HT-29 (cell line): ENCODE measurements at regions not wholly inside any gene's neighbourhood (a gene's known extent, or its start where the extent isn't known, plus 50 kb on each side); places are given as distances from the start of the nearest gene placed in this dataset.

ENCODE experiments used
- DNase-seq: peaks from one replicate; pipeline ENCODE4 v3.0.0-alpha.2; 2015; ENCODE audit warnings: low spot score

DNA sequence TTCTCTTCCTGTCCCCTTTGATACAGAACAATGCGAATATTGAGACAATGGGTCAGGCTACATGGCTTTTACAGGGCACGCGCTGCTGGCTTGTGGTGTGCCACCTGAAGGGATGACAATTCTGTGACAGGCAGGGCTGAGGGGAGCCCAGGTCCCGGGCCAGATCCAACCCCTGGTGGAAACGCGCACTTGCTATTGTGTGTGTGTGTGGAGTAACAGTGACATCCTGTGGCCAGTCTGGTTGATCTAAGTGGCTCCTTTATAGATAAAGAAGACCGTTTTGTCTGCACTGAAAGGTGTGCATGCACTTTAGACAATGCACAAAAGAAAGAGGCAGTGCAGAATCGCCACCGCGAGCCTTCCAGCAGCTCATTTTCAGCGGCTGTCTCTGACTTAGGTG lies 273.6 kb downstream of the HRH4 start:
- DNase-seq, result peak; percentile 12

DNA sequence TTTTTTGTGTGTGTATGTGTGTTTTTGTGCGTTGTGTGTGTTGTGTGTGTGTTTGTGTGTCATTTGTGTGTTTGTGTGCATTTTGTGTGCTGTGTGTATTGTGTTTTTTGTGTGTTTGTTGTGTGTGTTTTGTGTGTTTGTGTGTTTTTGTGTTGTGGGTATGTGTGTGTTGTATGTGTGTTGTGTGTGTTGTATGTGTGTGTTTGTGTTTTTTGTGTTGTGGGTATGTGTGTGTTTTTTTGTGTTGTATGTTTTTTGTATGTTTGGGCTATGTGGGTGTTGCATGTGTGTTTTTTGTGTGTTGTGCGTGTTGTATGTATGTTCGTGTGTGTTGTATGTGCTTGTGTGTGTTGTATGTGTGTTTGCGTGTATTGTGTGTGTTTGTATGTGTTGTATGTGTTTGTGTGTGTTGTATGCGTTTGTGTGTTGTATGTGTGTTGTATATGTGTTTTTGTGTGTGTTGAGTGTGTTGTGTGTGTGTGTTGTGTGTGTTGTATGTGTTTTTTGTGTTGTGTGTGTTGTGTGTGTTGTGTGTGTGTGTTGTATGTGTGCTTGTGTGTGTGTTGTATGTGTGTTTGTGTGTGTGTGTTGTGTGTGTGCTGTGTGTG lies 275.3 kb downstream of the HRH4 start:
- DNase-seq, result no peak

DNA sequence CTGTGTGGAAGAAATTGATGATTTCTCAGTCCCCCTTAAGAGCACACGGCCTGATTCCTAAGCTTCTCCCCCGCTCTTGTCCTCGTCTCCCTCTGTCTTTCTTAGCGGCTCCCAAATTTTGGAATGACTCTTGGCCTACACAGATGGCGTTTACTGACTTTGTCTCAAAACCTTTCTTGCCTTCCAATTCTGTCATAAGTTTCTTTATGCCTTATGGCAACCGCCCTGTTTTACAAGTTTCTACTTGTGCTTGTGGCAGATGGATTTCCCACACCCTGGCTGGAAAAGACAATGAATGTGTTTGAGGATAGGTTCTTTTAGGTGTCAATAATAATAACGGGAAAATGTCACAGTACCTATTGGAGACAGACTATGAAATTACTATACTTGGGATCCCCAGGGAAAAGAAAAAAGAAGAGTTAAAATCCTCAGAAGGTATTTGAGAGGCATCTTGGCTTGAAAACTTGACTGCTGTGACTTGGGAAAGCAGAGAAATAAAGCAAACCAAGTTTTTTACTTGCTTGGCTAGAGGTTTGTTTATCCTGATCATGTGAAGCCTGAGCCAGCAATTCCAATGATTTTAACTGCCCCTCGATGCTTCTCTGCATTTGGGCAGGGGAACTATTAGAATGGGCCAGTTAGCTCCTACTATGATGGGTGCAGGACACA lies 276.4 kb downstream of the HRH4 start:
- DNase-seq, result no peak

DNA sequence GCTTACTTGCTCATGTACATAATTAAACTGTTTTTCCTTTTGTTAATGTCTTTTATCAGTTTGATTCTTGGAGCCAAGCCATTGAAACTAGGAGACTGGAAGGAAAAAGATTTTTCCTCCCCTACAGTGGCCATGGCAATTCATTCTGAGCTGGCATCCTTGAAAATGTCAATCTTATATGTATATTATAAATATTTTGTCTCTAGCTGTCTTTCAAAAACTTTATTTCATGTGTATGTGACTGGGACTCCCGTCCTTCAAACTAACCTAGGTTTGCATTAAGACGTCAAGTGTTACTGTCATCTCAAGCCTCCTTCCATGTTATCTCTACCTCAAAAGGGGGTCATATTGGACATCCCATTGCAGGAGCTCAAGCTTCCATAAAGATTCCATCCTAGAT lies 280.4 kb downstream of the HRH4 start:
- no peak for DNase-seq

DNA sequence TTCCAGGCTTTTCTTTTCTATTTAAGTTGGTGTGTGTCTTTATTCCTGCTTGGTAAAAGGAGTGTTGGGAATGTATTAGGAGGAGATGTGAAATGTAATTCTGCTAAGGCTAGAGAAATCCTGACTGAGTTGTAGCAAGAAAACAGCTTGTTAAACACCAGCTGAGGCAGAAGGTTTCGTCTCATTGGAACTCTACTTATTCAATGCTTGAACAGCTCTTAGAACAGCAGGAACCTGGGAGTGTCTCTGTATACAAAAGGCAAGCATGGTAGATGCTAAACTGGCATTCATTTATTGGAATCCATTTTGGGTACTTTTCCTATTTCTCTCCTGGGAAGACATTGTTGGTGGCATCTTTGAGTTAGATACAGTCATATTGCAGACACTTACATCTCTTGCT lies 280.9 kb downstream of the HRH4 start:
- DNase-seq, result no peak

DNA sequence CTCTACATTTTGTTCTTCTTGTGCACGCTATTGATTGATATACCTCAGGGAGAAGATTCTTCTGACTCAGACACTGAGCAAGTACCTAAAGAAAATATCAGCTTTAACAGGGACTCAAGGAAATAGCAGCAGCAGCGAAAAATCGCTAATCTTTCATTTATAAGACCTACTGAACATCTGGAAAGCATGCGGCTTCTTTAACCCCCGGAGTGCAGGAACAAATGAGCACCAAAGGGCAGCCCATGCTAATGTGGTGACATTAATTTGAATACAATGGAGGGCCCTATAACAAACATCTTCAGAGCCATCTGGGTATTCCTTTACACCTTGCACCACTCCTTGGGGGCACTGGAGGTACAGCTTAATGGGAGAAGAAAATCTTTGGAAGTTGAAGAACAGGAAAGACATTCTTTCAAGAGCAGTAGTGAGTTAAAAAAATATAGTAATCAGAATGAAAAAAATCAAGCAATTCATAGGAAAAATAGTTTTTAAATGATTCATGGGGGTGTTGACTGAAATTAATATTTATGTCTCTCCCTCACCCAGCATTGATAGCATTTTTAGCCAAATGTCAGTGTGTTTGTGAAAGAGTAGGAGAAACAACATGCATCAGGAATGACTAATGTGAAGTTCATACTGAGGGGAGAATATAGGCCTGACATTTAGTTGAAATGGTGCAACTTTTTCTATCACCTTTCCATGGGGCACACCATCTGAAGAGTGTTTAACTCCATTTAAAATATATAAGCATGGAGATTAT lies 281.7 kb downstream of the HRH4 start:
- no peak for DNase-seq

DNA sequence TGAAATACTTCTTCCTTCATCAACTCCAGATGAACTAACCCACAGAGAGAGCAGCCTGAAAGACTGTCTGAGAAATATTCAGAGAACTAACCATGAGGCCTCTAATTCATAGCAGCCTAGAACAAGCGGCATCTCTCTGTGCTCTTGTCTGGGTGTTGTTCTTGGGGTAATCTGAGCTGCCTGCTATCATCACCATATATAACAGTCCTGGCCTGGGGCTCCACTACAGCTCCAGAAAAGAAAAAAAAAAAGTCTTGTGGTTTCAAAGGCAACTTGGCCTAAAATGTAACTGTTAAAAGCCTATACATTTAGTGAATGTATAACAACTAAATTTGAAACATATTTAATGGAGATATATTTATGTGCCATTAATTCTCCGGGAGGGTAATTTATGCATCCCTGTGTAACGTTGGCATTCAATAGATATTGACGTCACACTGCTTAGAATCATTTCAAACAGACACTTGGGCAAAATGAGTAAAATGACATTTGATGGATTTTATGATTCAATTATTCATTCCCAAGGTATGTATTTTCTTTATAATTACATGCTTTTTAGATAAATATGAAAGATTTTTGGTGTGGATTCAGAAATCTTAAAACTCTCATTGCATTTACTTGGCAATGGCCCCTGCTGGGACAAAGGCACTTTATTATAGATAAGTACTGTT lies 294.3 kb downstream of the HRH4 start:
- DNase-seq, result no peak

DNA sequence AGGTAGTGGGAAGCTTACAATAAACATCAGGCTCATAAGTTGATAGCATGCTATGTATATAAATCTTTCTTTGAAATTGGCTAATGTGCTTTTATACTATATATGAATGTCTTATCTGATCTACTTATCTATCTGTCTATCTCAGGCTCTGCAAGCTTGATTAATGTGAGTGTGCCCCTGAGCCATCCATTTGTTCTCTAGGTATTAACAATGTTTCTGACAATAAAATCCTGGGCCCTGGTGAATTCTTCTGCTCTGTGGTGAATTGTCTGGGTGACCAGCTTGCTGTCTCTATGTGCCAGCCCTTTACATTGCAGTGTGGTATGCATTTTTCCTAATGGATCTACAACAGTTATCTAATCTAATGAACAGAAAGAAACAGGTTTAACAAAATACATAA lies 295.9 kb downstream of the HRH4 start:
- DNase-seq, result no peak

DNA sequence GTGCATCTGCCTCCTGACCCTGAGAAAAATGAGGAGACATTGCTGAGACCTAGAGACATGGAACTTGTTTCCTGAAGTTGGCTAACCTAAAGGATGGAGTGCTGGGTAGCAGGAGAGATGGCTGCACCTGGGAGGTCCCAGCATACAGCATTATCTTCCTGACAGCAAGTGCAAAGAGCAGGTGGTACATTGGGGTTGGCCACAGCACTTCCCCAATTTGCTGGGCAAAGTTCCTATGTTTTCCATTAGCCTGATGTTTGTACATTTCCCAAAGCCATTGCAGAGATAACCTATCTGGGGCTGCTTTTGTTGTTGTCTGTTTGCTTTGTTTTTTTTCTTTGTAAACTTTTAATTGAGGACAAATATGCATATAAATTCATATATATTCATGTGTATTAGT lies 296.7 kb downstream of the HRH4 start:
- DNase-seq, result no peak

DNA sequence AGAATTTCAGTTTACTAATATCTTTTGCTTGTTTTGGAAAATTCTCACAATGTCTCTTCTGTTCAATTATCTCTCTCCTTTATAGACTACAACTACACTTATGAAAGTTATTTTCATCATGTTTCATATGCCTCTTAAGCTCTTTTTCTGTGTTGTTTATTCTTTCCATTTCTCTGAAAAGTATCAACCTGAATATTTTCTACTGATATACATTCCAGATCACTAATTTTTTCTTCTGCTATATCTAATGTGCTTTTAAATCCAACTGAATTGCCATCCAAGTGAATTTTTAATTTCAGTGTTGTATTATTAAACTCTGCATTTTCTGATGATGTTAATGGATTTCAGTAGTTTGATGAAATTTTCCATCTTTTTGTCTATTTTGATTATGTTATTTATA lies 301.3 kb downstream of the HRH4 start:
- DNase-seq, result no peak

DNA sequence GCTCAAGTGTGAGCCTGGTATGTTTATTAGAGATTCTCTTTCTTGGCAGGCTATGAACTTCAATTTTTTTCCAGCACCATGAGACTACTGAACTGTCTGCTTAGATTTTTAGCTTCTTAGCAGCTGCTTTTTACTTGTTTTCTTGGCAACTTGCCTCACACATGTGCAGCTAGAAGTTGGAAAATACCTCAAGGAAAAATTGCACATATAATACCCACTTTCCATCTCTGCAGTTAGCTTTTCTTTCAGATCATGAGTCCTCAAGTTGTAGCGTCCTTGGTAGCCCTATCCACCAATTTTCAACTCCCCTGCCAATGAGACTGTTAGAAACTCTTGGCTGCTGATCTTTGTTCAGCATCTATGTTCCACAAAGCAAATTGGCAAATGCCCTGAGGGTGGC lies 302.1 kb downstream of the HRH4 start:
- no peak for DNase-seq

DNA sequence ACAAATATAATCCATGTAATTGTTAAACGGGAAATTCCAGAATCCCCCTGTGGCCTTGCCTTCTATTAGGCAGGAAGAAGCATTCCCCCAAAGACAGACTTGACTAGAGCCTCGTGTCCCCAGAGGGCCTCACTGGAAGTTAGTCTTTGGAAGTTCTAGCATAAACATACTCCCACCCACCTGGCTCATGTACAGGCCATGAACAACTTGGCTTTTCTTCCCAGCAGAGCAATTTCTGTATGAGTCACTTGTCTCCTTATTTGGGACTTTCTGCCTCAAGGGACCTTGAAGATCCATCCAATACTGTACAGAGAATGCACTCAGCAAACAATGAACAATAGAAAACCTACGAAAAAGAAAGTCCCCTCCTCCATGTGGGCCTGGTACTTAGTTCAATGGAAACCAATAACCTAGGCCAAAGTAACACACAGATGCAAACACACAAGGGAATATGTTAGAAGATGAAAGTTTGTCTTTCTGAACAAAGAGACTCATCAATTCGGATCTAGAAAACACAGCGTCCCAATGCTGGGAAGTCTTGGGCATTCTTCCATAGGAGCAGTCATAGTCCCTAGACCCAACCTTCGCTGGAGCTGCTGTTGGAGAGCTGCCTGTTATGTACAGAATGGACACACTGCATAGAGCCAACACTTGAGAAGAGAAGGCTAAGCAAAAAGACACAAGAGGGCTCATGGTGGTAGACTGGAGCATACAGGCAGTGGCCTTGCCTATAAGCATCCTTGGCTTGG lies 303.5 kb downstream of the HRH4 start:
- DNase-seq, result no peak

DNA sequence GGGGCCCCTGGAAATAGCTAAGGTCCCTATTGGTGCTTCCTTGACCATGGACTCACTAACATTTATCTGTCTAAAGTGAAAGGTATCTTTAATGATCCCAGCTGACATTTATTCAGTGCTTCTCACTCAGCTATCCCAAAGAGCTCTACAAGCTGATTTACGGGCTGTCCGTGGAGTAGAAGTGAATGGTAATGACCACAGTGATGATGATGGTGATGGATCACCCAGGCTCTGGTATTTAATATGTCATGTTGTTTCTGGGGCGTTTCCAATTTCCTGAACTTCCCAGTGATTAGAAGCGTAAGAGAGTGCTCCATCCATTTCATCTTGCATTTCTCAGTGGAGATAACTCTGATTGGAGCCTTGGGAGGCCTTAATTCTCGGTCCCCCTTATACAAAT lies 304.3 kb downstream of the HRH4 start:
- DNase-seq, result no peak

DNA sequence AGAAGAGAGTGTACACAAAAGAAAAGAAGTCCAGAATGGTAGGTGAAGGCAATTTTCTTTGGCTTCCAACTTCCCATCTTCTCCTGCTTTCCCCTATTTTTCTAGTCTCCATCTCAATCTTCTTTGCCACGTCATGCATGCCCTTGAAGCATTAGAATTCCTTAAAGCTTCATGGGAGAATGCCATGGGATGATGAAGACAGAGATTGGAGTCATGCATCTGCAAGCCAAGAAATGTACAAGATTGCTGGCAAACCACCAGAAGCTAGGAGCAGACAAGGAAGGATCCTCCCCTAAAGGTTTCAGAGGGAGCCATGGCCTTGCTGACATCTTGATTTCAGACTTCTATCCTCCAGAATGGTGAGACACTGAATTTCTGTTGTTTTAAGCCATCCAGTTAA lies 305.9 kb downstream of the HRH4 start:
- no peak for DNase-seq

DNA sequence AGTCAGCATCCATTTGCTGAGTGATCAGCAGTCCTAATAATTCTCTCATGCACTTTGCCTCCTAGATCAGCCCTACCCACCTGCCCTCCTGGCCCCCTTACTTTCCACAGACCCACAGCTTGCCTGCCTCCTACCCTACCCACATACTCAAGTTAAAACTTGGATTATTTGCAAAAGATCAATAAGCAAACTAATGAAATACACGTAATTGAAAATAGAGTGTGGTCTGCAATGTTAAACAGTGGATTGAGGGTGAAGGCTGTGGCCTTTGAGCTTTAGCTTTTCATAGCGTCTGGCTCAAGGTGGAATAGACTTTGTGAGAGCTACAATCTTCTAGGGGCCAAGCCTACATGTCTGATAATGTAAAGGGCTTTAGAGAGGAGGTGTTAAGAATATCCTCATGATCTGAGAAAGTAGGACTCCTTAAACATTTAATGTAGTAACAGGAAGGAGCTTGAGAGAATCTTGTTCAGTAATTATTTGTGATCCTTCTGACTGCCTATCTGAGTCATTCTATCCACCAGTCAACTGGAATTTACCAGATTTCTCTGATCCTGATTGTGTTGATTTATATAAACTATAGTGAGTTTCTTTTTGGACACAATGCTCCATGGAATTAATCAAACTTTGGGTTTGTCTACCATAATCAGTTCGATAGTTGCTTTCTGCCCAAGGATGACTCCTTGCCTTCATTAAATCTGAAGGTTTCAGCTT lies 310.0 kb downstream of the HRH4 start:
- DNase-seq, result no peak

DNA sequence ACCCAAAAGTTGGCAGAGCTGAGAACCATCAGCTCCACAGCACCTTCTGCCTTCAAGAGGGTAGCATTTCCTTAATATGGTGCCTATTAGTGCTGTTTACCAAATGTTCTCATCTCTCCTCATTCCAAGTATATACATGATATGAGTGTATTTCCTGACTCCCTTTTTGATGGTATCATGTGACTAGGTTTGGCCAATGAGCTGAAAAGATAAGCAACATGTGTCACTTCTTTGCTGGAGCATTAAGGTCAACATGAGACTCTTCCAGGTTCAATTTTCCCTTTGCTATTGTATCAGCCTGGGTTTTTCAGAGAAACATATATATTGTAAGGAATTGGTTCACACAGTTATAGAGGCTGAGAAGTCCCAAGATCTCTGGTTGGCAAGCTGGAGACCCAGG lies 310.9 kb downstream of the HRH4 start:
- DNase-seq, result no peak

DNA sequence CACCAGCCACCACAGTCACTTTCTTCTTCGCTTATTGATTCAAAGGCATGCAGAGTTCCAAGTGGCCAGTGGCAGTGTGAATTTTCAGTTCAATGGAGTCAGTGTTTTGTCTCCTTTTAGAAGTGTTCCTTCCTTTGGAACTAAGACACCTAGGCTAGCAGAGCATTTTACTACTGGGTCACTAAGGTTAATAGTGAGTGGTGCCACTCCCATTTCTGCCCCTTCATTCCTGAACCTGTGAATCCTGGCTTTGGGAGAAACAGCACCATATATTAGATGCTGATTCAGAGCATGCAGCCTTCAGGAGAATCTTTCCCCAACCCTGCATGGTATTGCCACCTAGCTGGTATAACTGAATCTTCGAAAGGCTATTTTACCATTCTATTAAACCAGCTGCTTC lies 312.7 kb downstream of the HRH4 start:
- DNase-seq, result no peak

DNA sequence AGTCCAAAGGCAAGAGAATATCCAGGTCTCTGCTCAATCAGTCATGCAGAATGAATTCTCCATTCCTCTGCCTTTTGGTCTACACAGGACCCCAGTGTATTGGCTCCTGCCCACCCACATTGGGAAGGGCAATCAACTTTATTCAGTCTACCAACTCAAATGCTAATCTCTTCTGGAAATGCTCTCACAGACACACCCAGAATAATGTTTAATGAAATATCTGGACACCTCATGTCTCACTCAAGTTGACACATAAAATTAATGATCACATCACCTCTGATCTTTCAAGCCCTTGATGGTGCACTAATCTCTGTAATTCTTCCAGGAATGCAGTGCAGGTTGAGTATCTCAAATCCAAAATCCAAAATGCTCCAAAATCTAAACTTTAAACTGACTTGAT lies 315.6 kb downstream of the HRH4 start:
- DNase-seq, result no peak

DNA sequence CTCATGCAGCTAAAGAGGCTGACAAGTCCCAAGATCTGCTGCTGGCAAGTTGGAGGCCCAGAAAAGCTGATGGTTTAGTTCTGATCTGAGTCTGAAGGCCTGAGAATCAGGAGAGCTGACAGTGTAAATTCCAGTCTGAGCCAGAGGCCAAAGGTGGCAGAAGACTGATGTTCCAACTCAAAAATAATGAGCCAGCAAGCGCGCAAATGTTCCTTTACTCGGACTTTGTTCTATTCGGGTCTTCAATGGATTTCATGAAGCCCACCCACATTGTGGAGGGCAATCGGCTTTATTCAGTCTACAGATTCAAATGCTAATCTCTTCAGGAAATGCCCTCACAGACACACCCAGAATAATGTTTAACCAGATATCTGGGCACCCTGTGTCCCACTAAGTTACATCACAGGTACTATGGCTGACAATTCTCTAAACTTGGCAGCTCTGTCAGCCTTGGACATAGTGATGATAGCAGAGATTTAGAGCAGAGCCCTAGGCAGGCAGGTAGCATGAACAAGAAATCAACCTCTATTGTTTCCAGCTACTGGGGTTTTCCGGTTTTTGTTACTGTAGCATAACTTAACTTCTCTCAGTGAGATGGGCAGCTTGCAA lies 318.5 kb downstream of the HRH4 start:
- no peak for DNase-seq

DNA sequence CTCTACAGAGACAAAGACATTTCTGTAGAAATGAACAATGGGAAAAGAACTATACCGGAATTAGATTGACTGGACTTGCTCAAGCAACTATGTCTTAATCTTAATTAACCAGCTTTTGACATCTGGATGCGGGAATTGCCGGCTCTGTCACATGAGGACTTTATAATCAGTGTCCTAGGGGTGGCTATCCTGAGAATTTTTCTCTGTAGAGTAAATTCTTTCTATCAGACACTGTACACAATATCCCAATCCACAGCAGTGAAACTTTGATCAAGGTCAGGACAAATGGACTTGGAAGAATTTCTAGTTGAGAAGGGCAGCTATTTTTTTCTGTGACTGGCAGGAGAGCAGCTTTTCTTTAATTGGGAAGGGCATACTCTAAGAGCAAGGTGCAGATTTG lies 322.1 kb downstream of the HRH4 start:
- no peak for DNase-seq

DNA sequence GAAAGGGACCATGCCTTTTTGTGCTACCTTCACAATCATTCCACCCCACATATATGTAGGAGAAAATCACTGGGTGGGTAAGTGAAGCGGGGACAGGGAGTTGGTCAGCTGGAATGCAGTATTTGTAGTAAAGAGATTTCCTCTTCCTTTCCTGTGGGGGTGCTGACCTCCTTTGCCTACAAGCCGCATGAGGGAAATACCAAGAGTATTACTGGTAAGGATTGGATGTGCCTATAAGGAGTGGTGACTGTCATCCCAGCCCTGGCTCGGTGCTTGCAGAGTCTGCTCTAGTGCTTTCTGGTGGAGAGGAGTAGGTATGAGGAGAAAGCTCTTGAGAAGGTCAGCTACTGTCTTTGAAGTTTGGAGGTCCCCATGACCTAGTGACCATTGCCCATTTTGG lies 324.6 kb downstream of the HRH4 start:
- DNase-seq, result no peak
